Stimulated activated CD4-positive, alpha-beta T cell treated with anti-CD3 and anti-CD28 coated beads, Interleukin-12 subunit alpha, Interleukin-12 subunit beta, amount 100 ng/mL, for 4 hours (primary cell): ENCODE measurements at regions not wholly inside any gene's neighbourhood (a gene's known extent, or its start where the extent isn't known, plus 50 kb on each side); places are given as distances from the start of the nearest gene placed in this dataset.
"Not testable (repeated sequence)": the region's sequence is repeated elsewhere in the genome, so short reads cannot be mapped to it uniquely, and the experiment has no call there.

ENCODE experiments used
- DNase-seq: peaks from one replicate; pipeline ENCODE4 v3.0.0-alpha.2; 2020

DNA sequence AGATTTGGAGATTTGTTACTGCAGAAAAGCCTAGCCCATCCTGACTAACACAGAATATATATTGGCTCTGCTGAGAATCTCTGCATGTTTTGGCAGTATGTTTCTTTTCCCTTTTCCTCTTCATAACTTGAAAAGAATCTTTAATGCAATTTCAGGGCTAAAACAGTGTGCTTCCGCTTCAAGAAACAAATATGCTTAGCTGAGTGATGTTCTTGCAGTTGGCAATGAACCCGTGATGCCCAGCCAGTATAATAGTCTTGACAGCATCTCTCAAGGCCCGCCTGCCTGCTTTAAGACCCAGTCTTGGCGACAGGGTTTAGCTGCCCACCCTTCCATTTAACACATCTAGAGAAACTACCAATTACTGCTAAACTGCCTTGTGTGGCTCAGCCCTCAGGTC lies 184.5 kb downstream of the INO80D start:
- DNase-seq: no peak

DNA sequence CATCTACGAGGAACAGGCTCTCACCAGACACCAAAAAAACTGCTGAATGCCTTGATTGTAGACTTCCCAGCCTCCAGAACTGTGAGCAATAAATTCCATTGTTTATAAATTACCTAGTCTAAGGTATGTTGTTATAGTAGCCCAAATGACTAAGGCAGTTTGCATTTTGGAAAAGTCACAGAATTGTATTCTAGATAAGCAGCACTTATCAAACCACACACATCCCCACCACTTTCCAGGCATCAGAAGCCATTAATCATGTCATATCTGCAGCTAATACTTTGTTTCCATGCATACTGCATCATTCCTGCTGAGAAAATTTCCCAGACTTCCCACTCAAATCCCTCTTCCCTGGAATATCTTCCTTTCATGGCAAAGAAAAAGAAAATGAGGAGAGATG lies 187.2 kb downstream of the INO80D start:
- DNase-seq: no peak

DNA sequence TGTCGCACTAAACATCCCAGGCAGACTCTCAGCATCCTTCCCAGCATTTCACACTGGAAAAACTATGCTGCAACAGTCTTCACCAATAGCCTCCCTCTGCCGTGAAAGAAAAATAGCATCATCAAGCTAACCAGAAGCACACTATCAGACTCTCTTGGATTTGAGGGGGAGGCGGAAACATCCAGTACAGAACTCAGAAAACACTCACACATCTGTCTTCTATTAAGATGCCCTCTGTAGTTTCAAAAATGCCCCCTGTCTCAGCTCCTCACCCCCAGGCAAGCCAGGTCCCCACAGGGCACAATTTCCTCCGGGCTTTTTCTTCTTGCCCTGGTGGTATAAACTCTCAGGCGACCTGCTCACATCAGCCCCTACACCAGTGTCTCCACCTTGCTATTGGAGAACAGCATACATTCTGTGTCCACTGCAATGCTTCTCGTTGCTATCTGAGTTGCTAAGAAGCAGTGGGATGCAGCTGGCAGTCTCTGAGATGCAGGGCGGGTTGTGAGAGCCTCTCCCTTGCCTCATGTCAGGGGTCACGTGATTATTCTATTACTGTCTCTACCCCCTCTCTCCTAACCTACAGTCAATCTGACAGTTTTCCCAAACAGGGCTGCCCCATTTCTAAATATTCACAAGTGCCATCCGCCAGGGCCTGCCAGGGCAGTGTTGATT lies 189.9 kb downstream of the INO80D start:
- DNase-seq: no peak

- DNase-seq: no peak
Measured at GRCh38 chr2:205892665-205893259, 193.2 kb downstream of the INO80D start.

DNA sequence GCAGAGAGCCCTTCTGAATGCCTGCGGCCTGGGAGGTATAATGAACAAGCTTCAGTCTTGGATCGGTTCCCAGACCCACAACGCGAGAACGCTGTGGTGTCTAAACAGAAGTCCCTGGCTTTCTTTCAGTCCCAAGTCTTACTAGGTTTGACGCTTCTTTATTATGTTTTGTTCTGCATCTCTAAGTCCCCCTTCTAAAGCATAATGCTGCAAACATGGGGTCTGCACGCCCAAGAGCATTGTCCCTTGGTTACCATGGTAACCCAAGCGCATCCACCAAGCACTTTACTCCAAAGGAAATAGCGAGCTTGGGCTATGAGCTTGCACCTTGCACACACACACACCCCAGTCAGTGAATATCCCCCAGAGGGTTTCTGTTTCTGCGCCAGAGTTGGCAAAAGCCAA lies 193.7 kb downstream of the INO80D start:
- no peak for DNase-seq

- no peak for DNase-seq
Measured at GRCh38 chr2:205889114-205889513, 196.9 kb downstream of the INO80D start.

GRCh38 chr2:205887637-205888036 lies 198.3 kb downstream of the INO80D start:
- no peak for DNase-seq

- peak; percentile 59 for DNase-seq
Measured at GRCh38 chr2:205885492-205886099, 200.4 kb downstream of the INO80D start.

DNA sequence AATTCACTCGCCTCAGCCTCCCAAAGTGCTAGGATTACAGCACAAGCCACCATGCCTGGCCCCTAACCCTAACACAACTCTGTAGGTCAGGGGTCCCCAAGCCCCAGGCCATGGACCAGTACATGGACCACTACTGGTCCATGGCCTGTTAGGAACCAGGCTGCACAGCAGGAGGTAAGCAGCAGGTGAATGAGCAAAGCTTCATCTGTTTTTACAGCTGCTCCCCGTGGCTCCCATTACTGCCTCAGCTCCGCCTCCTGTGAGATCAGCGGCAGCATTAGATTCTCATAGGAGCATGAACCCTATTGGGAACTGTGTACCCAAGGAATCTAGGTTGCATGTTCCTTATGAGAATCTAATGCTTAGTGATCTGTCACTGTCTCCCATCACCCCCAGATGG lies 201.7 kb downstream of the NRP2 start:
- no peak for DNase-seq

GRCh38 chr2:205882806-205883425 lies 200.6 kb downstream of the NRP2 start:
- DNase-seq: no peak

DNA sequence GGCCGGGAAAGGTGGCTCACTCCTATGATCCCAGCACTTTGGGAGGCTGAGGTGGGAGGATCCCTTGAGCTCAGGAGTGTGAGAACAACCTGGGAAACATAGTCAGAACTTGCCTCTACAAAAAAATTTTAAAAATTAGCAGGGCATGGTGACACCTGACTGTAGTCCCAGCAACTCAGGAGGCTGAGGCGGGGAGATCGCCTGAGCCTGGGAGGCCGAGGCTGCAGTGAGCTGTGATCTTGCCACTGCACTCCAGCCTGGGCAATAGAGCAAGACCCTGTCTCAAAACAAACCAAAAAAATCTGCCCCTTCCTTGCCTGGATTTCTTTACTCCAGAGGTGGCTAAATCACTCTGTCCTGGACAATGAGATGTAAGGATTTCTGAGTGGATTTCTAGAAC lies 197.7 kb downstream of the NRP2 start:
- DNase-seq: no peak

DNA sequence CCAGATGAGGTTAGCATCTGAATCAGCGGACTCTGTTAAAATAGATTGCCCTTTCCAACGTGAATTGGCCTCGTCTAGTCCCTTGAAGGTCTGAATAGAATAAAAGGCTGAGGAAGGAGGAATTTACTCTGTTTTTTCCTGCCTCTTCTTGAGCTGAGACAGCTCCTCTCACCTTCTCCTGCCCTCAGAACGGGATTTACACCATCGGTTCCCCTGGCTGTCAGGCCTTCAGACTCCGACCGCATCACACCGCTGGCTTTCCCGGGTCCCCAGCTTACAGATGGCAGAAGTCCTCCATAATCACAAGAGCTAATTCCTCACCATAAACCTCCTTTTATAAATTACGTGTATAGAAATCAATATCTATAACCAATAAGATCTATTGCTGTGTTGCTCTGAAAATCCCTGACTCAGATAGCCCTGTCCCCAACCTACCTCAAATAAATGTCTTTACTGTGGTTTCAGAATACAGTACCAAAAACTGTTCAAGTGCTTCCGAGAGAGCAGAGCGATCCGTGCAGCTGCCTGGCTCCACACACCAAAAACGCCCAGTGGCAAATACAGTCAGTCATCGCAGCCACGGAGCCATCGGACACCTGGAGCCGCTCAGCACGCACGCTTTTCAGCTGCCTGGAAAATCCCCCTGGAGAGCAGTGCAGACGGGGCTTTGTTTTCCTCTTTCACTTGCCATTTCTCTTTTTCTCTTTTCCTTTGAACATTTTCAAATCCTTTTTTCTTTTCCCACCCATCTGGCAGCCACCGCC lies 196.9 kb downstream of the NRP2 start:
- no peak for DNase-seq

GRCh38 chr2:205877496-205877895 lies 195.2 kb downstream of the NRP2 start:
- no peak for DNase-seq

DNA sequence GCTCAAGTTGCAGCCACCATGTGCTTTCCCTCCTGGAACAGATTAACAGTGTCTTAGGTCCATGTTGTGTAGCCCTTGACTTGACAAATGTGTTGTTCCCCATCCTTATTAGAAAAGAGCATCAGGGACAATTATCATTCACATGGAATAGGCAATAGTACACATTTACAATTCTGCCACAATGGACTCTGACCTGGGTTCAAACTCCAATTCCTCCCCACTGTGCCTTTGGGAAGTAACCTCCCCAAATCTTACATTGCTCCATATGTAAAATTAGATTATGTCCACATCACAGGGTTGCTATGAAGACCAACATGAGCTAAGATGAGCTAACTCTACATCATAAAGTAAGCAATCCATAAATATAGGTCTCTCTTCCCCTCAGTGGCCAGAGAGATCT lies 193.8 kb downstream of the NRP2 start:
- DNase-seq: no peak

GRCh38 chr2:205872716-205873115 lies 190.4 kb downstream of the NRP2 start:
- DNase-seq: no peak

GRCh38 chr2:205869439-205869838 lies 187.1 kb downstream of the NRP2 start:
- no peak for DNase-seq

DNA sequence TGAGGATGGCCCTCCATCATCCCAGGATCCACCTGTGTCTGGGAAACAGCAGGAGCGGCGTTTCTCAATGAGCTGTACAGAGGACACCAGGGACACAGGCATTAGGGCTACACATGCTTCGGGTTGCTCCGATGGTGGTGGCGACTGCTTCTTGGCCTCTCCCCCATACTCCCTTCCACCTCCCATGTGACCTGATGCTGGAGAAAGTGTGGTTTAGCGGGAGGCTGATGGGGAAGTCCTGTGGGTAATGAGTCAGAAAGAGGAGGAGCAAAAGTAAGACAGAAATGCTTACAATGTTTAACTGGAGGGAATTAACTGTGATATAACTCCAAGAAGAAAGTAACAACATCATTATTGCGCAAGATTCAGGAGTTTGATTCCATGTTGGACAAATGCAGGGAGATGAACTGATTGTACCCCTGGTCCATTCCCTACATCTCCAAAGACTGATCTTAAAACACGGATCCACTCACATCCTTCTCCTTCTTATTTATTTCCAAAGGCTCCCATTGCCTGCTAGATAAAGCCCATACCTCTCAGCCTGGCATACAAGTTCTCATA lies 186.6 kb downstream of the NRP2 start:
- DNase-seq: no peak

DNA sequence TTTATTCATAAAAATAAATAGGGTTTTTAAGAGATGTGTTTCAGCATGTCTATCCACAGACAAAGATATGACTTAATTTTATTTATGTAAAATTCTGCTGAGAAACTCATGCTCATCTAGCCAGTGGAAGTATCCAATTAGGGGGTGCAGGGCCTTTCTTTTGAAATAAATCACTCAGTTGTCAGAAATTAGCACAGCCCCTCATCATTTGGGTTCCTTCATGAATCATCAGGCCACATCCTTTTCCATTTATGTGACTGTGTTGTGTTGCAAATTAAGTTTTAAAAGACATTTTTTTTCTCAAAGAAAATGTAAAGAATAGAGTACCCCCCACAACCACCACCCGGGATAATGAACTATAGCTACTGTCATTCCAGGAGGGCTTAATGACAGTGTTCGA lies 185.8 kb downstream of the NRP2 start:
- DNase-seq: no peak

- no peak for DNase-seq
Measured at GRCh38 chr2:205867371-205867770, 185.1 kb downstream of the NRP2 start.

GRCh38 chr2:205865905-205866441 lies 183.7 kb downstream of the NRP2 start:
- no peak for DNase-seq

GRCh38 chr2:205865056-205865455 lies 182.8 kb downstream of the NRP2 start:
- no peak for DNase-seq

- DNase-seq: no peak
Measured at GRCh38 chr2:205864491-205864890, 182.2 kb downstream of the NRP2 start.

- not testable (repeated sequence) for DNase-seq
Measured at GRCh38 chr2:205862761-205863160, 180.5 kb downstream of the NRP2 start.
